ENCODE measurements at regions not wholly inside any gene's neighbourhood (a gene's known extent, or its start where the extent isn't known, plus 50 kb on each side); places are given as distances from the start of the nearest gene placed in this dataset.

- TF ChIP-seq CTCF (IDR thresholded peaks at IDR 0.05; ENCODE audit: insufficient read depth, low read depth, low read length) (no peak), EZH2 (IDR thresholded peaks at IDR 0.05; ENCODE audit: insufficient read depth, low read length) (no peak)
Measured at GRCh38 chr9:88685966-88686365, 151.0 kb downstream of the NXNL2 start.

All from astrocyte (in vitro differentiated cells and primary cell).